B cell (primary cell): ENCODE measurements at regions not wholly inside any gene's neighbourhood (a gene's known extent, or its start where the extent isn't known, plus 50 kb on each side); places are given as distances from the start of the nearest gene placed in this dataset.

ENCODE experiments used
- EZH2 ChIP-seq: IDR thresholded peaks from 2 replicates; pipeline ENCODE4 v1.6.1; 2012; ENCODE audit warnings: borderline replicate concordance, low read depth, mild to moderate bottlenecking, moderate library complexity, low read length; ENCODE audit not compliant: insufficient read depth, poor library complexity, severe bottlenecking
- TF ChIP-seq, protein P1 (sequence below): fragments of 200-600 bp; IDR thresholded peaks from one replicate; pipeline ENCODE4 v1.8.0; 2022; ENCODE audit warnings: antibody characterized with exemption, mild to moderate bottlenecking

DNA sequence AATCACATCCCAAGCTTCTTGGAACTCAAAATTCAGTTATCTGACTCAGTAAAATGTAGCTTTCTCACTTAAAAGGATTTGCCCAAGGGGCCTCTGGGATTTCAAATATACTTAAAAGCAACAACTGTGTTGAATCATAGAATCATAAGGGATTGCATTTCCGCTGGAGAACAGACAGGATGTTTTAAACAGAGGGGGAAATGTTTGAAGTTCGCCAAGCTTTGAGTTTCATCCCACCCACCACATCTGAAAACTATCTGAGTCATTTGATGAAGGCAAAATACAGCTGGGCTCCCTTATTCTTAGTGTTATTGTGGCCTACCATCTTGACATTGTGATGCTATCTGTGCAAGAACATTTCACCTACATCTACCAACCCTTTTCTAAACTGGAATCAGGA lies 73.5 kb downstream of the PPP1R2C start:
- TF ChIP-seq, protein P1, sequence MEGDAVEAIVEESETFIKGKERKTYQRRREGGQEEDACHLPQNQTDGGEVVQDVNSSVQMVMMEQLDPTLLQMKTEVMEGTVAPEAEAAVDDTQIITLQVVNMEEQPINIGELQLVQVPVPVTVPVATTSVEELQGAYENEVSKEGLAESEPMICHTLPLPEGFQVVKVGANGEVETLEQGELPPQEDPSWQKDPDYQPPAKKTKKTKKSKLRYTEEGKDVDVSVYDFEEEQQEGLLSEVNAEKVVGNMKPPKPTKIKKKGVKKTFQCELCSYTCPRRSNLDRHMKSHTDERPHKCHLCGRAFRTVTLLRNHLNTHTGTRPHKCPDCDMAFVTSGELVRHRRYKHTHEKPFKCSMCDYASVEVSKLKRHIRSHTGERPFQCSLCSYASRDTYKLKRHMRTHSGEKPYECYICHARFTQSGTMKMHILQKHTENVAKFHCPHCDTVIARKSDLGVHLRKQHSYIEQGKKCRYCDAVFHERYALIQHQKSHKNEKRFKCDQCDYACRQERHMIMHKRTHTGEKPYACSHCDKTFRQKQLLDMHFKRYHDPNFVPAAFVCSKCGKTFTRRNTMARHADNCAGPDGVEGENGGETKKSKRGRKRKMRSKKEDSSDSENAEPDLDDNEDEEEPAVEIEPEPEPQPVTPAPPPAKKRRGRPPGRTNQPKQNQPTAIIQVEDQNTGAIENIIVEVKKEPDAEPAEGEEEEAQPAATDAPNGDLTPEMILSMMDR = no peak
- TF ChIP-seq EZH2 = no peak
